ENCODE measurements at regions not wholly inside any gene's neighbourhood (a gene's known extent, or its start where the extent isn't known, plus 50 kb on each side); places are given as distances from the start of the nearest gene placed in this dataset.
"Not testable (repeated sequence)": the region's sequence is repeated elsewhere in the genome, so short reads cannot be mapped to it uniquely, and the experiment has no call there.

DNA sequence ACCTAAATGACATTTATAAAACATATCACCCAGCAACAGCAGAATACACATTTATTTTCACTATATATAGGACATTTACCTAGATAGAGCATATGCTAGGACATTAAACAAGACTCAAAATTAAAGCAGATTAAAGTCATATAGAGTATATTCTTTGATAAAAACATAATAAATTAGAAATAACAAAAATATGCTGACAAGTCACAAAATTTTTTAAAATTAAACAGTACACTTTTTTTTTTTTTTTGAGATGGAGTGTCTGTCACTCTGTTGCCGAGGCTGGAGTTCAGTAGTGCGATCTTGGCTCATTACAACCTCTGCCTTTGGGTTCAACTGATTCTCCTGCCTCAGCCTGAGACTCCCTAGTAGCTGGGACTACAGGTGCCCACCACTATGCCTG lies 758.9 kb upstream of the NRXN1 start:
- no peak overlapping the region for H3K4me3 ChIP-seq
- WGBS = 89% methylated on average over 2 of the region's 2 CpGs
- no peak for DNase-seq (ENCODE audit: low spot score in 2 of 2)
- no peaks in the 10 kb centered on the region for H3K36me3 ChIP-seq
- no peak overlapping the region for H3K27ac ChIP-seq
- H3K9me3 ChIP-seq = no peaks in the 10 kb centered on the region
- TF ChIP-seq, protein P1, sequence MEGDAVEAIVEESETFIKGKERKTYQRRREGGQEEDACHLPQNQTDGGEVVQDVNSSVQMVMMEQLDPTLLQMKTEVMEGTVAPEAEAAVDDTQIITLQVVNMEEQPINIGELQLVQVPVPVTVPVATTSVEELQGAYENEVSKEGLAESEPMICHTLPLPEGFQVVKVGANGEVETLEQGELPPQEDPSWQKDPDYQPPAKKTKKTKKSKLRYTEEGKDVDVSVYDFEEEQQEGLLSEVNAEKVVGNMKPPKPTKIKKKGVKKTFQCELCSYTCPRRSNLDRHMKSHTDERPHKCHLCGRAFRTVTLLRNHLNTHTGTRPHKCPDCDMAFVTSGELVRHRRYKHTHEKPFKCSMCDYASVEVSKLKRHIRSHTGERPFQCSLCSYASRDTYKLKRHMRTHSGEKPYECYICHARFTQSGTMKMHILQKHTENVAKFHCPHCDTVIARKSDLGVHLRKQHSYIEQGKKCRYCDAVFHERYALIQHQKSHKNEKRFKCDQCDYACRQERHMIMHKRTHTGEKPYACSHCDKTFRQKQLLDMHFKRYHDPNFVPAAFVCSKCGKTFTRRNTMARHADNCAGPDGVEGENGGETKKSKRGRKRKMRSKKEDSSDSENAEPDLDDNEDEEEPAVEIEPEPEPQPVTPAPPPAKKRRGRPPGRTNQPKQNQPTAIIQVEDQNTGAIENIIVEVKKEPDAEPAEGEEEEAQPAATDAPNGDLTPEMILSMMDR (IDR thresholded peaks at IDR 0.05) = no peak
- TF ChIP-seq EP300 (IDR thresholded peaks at IDR 0.05) = no peak
- no peak for TF ChIP-seq POLR2AphosphoS5 (IDR thresholded peaks at IDR 0.05)
- TF ChIP-seq POLR2A (IDR thresholded peaks at IDR 0.05) = no peak
- no peaks in the 10 kb centered on the region for H3K27me3 ChIP-seq
- no peaks in the 10 kb centered on the region for H3K4me1 ChIP-seq

DNA sequence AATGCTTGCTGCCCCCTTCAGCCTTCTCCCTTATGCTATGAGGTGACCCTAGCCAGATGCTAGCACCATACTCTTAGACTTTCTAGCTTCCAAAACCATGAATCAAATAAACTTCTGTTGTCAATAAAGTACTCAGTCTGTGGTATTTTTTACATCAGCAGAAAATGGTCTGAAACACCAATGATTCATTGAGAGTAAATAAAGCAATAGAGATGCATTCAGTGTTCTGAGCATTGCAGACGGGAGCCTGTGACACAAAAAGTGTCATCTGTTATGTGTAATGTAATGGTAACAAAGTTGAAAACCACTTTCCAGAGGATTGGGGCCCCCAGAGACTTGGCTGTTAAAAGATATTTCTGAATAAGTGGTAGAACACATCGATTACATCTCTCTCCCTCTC lies 758.0 kb upstream of the NRXN1 start:
- no peaks in the 10 kb centered on the region for H3K27me3 ChIP-seq
- H3K36me3 ChIP-seq = no peaks in the 10 kb centered on the region
- WGBS = 58% methylated on average over 2 of the region's 2 CpGs
- TF ChIP-seq POLR2AphosphoS5 (IDR thresholded peaks at IDR 0.05) = no peak
- no peak for TF ChIP-seq POLR2A (IDR thresholded peaks at IDR 0.05)
- TF ChIP-seq, protein P1 (IDR thresholded peaks at IDR 0.05) = no peak
- TF ChIP-seq EP300 (IDR thresholded peaks at IDR 0.05) = no peak
- H3K27ac ChIP-seq = no peak overlapping the region
- H3K4me3 ChIP-seq = no peak overlapping the region
- DNase-seq (ENCODE audit: low spot score in 2 of 2) = no peak
- no peaks in the 10 kb centered on the region for H3K9me3 ChIP-seq
- no peaks in the 10 kb centered on the region for H3K4me1 ChIP-seq

DNA sequence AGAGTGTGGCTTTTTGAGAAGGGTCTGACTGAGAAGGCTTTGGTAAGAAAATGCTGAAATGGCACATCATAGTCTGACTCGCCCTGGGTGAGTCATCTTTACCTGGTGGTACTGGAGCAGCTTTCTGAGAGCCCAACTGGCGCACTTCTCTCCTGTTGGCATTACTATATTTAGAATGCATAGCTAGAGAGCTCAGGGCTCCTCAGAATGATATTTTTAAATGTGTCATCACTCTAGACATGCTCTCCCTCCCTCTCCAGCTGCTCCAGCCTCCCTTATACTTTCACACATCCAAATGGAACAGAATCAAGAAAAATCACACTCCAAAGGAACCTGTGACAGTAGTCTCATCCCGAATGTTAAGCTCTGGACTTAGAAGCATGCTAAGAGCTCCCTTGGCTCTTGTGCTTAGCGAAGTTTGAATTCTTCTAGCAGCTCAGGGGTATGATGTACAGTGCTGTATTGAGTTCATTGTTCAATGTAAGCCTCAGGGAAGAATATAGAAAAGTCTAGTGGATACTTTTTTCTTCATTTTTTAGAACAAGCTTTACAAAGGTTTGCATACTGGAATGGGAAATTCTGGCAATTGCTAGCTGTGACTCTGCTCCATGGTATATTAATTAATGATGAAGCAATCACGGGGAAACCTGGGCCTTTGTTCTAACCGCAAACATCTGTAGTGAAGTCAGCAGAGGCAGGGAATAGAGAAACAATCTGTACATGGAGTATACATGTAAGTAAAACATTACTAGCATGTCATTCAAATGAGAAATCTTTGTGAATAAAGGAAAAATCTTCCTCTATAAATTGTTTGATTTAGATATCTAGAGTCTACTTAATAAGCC lies 751.2 kb upstream of the NRXN1 start:
- TF ChIP-seq, protein P1 (IDR thresholded peaks at IDR 0.05) = no peak
- TF ChIP-seq POLR2A (IDR thresholded peaks at IDR 0.05) (no peak), POLR2AphosphoS5 (IDR thresholded peaks at IDR 0.05) (no peak)

DNA sequence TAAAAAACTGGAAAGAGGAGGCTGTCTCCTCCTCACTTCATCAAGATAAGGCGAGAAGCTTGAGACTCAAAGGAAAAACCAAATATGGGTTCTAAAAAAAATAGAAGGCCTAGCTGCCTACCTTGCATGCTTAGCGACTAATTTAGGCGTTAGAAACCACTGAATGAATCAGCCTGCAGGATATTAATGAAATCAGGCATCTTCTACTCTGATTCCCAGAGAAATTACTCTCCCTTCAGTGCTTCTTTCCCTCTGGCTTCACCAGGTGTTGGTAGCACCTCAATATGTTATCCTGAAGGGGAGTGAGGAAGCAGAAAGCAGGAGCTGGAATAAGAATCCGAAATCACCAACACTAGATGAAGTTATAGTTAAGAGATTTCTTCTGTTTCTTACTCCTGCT lies 749.8 kb upstream of the NRXN1 start:
- no peaks in the 10 kb centered on the region for H3K9me3 ChIP-seq
- H3K27ac ChIP-seq = no peak overlapping the region
- H3K4me3 ChIP-seq = no peak overlapping the region
- TF ChIP-seq, protein P1 (IDR thresholded peaks at IDR 0.05) = no peak
- TF ChIP-seq EP300 (IDR thresholded peaks at IDR 0.05) (no peak), POLR2AphosphoS5 (IDR thresholded peaks at IDR 0.05) (no peak), POLR2A (IDR thresholded peaks at IDR 0.05) (no peak)
- no peak for DNase-seq (ENCODE audit: low spot score in 2 of 2)
- H3K4me1 ChIP-seq = no peaks in the 10 kb centered on the region
- no peaks in the 10 kb centered on the region for H3K36me3 ChIP-seq
- H3K27me3 ChIP-seq = no peaks in the 10 kb centered on the region
- WGBS = 80% methylated on average over 4 of the region's 4 CpGs

More for the DNA sequence above, 751.2 kb upstream of the NRXN1 start:
- Histone ChIP-seq H3K9me3 (no peaks in the 10 kb centered on the region), H3K27ac (no peak overlapping the region), H3K36me3 (no peaks in the 10 kb centered on the region), H3K27me3 (no peaks in the 10 kb centered on the region), H3K4me1 (no peaks in the 10 kb centered on the region), H3K4me3 (no peak overlapping the region)
- 40% methylated on average over 6 of the region's 6 CpGs for WGBS
- no peak for DNase-seq (ENCODE audit: low spot score in 2 of 2)

DNA sequence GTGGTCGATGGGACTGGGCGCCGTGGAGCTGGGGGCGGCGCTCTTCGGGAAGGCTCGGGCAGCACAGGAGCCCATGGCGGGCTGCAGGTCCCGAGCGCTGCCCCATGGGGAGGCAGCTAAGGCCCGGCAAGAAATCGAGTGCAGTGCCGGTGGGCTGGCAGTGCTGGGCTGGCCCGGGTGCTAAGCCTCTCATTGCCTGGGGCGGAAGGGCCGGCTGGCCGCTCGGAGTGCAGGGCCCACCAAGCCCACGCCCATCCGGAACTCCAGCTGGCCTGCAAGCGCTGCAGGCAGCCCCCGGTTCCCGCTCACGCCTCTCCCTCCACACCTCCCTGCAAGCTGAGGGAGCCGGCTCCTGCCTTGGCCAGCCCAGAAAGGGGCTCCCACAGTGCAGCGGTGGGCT lies 748.4 kb upstream of the NRXN1 start:
- Histone ChIP-seq H3K27me3 (no peaks in the 10 kb centered on the region), H3K4me3 (no peak overlapping the region), H3K4me1 (no peaks in the 10 kb centered on the region), H3K27ac (no peak overlapping the region), H3K36me3 (no peaks in the 10 kb centered on the region), H3K9me3 (no peaks in the 10 kb centered on the region)
- WGBS = 94% methylated on average over 6 of the region's 26 CpGs
- TF ChIP-seq EP300 (IDR thresholded peaks at IDR 0.05) (no peak), POLR2AphosphoS5 (IDR thresholded peaks at IDR 0.05) (no peak), POLR2A (IDR thresholded peaks at IDR 0.05) (no peak)
- TF ChIP-seq, protein P1 (IDR thresholded peaks at IDR 0.05) = no peak
- DNase-seq (ENCODE audit: low spot score in 2 of 2) = no peak

DNA sequence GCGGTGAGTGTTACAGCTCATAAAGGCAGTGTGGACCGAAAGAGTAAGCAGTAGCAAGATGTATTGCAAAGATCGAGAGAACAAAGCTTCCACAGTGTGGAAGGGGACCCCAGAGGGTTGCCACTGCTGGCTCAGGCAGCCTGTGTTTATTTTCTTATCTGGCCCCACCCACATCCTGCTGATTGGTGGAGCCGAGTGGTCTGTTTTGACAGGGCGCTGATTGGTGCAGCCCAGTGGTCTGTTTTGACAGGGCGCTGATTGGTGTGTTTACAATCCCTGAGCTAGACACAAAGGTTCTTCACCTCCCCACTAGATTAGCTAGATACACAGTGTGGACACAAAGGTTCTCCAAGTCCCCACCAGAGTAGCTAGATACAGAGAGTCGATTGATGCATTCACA lies 747.8 kb upstream of the NRXN1 start:
- H3K27me3 ChIP-seq; H3K27ac ChIP-seq; H3K4me1 ChIP-seq; DNase-seq (ENCODE audit: low spot score in 2 of 2); H3K36me3 ChIP-seq; H3K9me3 ChIP-seq; H3K4me3 ChIP-seq: not testable (repeated sequence)
- 94% methylated on average over 6 of the region's 7 CpGs for WGBS

Data from suprapubic skin (tissue), 4 donors.